ENCODE measurements at regions not wholly inside any gene's neighbourhood (a gene's known extent, or its start where the extent isn't known, plus 50 kb on each side); places are given as distances from the start of the nearest gene placed in this dataset.

- H3F3A ChIP-seq (ENCODE audit: insufficient read depth, low read length) = no peaks in the 10 kb centered on the region; the same call in 1 of the 2 replicates
- peaks cover 15% of the 10 kb centered on the region for H3K4me1 ChIP-seq (ENCODE audit: low read length)
- no peaks in the 10 kb centered on the region for H3K9me2 ChIP-seq (replicated peaks; ENCODE audit: insufficient read depth, low read length)
- no peak for DNase-seq
- H3K9ac ChIP-seq (ENCODE audit: low read length) = no peak overlapping the region
- no peaks in the 10 kb centered on the region for H3K9me3 ChIP-seq (replicated peaks; ENCODE audit: insufficient read depth, low read length)
- TF ChIP-seq EZH2 (optimal IDR thresholded peaks at IDR 0.05; ENCODE audit: low read depth, low read length) (no peak), EZH2phosphoT487 (IDR thresholded peaks at IDR 0.05; ENCODE audit: low read length) (no peak), CTCF (IDR thresholded peaks at IDR 0.05; ENCODE audit: low read length) (no peak)
- H3K4me2 ChIP-seq (ENCODE audit: low read depth, low read length) = no peak overlapping the region
- H3K4me3 ChIP-seq (ENCODE audit: low read length) = no peak overlapping the region
- H4K20me1 ChIP-seq (ENCODE audit: insufficient read depth, low read length) = no peaks in the 10 kb centered on the region
- no peaks in the 10 kb centered on the region for H3K36me3 ChIP-seq (replicated peaks; ENCODE audit: insufficient read depth, low read length)
- no peak overlapping the region for H3K27ac ChIP-seq (ENCODE audit: low read length)
- no peaks in the 10 kb centered on the region for H3K27me3 ChIP-seq (replicated peaks; ENCODE audit: insufficient read depth, low read length)
- no peak overlapping the region for H2AFZ ChIP-seq (ENCODE audit: low read length)
- H3K79me2 ChIP-seq (ENCODE audit: low read length) = no peaks in the 10 kb centered on the region
Observed at GRCh38 chr12:59179231-59179630, 258.9 kb upstream of the LRIG3 start.

GRCh38 chr12:59173695-59174094 lies 253.4 kb upstream of the LRIG3 start:
- Histone ChIP-seq H3K27ac (ENCODE audit: low read length) (no peak overlapping the region), H2AFZ (ENCODE audit: low read length) (no peak overlapping the region)
- TF ChIP-seq CTCF (IDR thresholded peaks at IDR 0.05; ENCODE audit: low read length) = no peak
- no peak for TF ChIP-seq EZH2 (optimal IDR thresholded peaks at IDR 0.05; ENCODE audit: low read depth, low read length)
- no peak for TF ChIP-seq EZH2phosphoT487 (IDR thresholded peaks at IDR 0.05; ENCODE audit: low read length)

GRCh38 chr12:59168647-59169046 lies 248.3 kb upstream of the LRIG3 start:
- TF ChIP-seq EZH2 (optimal IDR thresholded peaks at IDR 0.05; ENCODE audit: low read depth, low read length) (no peak), EZH2phosphoT487 (IDR thresholded peaks at IDR 0.05; ENCODE audit: low read length) (no peak), CTCF (IDR thresholded peaks at IDR 0.05; ENCODE audit: low read length) (no peak)

More at GRCh38 chr12:59173695-59174094, 253.4 kb upstream of the LRIG3 start:
- no peaks in the 10 kb centered on the region for H3K9me3 ChIP-seq (replicated peaks; ENCODE audit: insufficient read depth, low read length)
- H3F3A ChIP-seq (ENCODE audit: insufficient read depth, low read length) = no peaks in the 10 kb centered on the region
- no peak overlapping the region for H3K9ac ChIP-seq (ENCODE audit: low read length)
- no peak overlapping the region for H3K4me2 ChIP-seq (ENCODE audit: low read depth, low read length)
- no peak for DNase-seq
- H3K4me3 ChIP-seq (ENCODE audit: low read length) = no peak overlapping the region
- H3K79me2 ChIP-seq (ENCODE audit: low read length) = no peaks in the 10 kb centered on the region
- H3K9me2 ChIP-seq (replicated peaks; ENCODE audit: insufficient read depth, low read length) = no peaks in the 10 kb centered on the region
- no peaks in the 10 kb centered on the region for H4K20me1 ChIP-seq (ENCODE audit: insufficient read depth, low read length)
- no peaks in the 10 kb centered on the region for H3K4me1 ChIP-seq (ENCODE audit: low read length)
- H3K27me3 ChIP-seq (replicated peaks; ENCODE audit: insufficient read depth, low read length) = no peaks in the 10 kb centered on the region
- no peaks in the 10 kb centered on the region for H3K36me3 ChIP-seq (replicated peaks; ENCODE audit: insufficient read depth, low read length)

More at GRCh38 chr12:59168647-59169046, 248.3 kb upstream of the LRIG3 start:
- Histone ChIP-seq H3K27ac (ENCODE audit: low read length) (no peak overlapping the region), H3K9me2 (replicated peaks; ENCODE audit: insufficient read depth, low read length) (no peaks in the 10 kb centered on the region), H4K20me1 (ENCODE audit: insufficient read depth, low read length) (no peaks in the 10 kb centered on the region), H3K4me1 (ENCODE audit: low read length) (no peaks in the 10 kb centered on the region), H3F3A (ENCODE audit: insufficient read depth, low read length) (no peaks in the 10 kb centered on the region), H3K36me3 (replicated peaks; ENCODE audit: insufficient read depth, low read length) (no peaks in the 10 kb centered on the region), H3K27me3 (replicated peaks; ENCODE audit: insufficient read depth, low read length) (no peaks in the 10 kb centered on the region), H3K9ac (ENCODE audit: low read length) (no peak overlapping the region), H3K9me3 (replicated peaks; ENCODE audit: insufficient read depth, low read length) (no peaks in the 10 kb centered on the region), H2AFZ (ENCODE audit: low read length) (no peak overlapping the region), H3K79me2 (ENCODE audit: low read length) (no peaks in the 10 kb centered on the region), H3K4me2 (ENCODE audit: low read depth, low read length) (no peak overlapping the region), H3K4me3 (ENCODE audit: low read length) (no peak overlapping the region)
- DNase-seq = no peak

Measured in MM.1S (cell line).